HG03060 (cell line): ENCODE measurements at regions not wholly inside any gene's neighbourhood (a gene's known extent, or its start where the extent isn't known, plus 50 kb on each side); places are given as distances from the start of the nearest gene placed in this dataset.

ENCODE experiments used
- ATAC-seq: cut with Tn5 transposase; IDR thresholded peaks from one replicate; pipeline ENCODE4 v1.9.1; 2021; ENCODE audit warnings: low read depth, moderate number of reproducible peaks; ENCODE audit not compliant: unreplicated experiment

GRCh38 chr10:78910021-78910420, 158.7 kb upstream of the ZMIZ1 start:
- no peak for ATAC-seq

GRCh38 chr10:78910476-78910875, 158.3 kb upstream of the ZMIZ1 start:
- ATAC-seq, result no peak

DNA sequence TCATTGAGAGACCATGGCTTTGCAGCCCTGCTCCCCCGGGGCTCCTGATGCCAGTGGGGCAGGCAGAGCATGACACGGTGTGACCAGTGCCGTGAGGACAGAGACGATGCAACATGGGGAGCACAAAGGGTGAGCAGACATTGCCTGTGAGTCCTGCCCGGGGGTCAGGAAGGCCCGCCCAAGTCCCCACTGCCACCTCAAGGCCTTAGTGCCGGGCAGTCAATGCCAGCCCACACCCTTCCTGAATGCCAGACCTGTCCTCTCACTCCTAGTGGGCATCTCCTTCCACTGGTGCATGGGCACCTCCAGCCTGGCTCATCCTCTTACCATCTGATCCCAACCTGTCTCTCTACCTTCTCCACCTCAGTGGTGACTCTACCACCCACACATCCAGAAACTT, 157.9 kb upstream of the ZMIZ1 start:
- ATAC-seq, result no peak

GRCh38 chr10:78911533-78912340, 157.0 kb upstream of the ZMIZ1 start:
- no peak for ATAC-seq

- no peak for ATAC-seq
These were observed 156.2 kb upstream of the ZMIZ1 start for GRCh38 chr10:78912361-78913218.

DNA sequence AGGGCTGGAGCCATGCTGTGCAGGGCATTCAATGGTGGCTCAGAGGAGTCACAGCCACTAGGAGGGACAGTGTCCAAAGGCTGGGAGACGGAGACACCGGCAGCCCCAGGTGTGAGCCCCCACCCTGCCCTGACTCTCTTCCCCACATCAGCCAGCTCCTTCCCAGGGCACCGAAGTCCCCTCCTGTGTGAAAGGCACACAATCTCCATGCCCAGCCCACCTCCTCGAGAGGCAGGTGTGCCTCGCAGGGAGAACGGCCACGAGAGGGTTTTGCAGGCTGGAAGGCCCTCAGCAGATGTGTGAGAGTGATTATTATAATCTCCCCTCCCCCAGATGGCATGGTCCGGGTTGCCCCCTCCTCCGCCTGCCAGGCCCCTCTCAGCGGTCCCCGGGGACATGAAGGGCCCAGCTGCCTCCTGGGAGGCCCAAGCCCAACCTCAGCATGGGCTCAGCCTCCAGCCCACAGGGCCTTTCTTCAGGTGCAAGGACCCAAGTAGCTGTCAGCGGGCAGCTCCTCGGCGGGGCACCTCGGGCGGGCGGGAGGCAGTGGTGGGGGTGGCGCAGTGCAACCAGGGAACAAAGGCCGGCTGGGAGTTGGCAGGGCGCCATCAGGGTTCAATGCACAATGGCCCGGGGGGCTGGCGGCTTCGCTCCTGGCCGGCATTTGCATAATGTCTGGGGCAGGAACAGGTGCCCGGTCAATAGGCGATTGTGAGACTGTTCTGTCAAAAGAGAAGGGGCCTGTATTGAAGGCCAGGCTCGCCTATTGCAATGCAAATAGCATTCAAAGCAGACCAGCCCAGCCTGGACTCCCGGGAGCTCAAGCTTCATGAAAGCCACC, 155.3 kb upstream of the ZMIZ1 start:
- ATAC-seq, result no peak

GRCh38 chr10:78914060-78914378, 154.7 kb upstream of the ZMIZ1 start:
- no peak for ATAC-seq

DNA sequence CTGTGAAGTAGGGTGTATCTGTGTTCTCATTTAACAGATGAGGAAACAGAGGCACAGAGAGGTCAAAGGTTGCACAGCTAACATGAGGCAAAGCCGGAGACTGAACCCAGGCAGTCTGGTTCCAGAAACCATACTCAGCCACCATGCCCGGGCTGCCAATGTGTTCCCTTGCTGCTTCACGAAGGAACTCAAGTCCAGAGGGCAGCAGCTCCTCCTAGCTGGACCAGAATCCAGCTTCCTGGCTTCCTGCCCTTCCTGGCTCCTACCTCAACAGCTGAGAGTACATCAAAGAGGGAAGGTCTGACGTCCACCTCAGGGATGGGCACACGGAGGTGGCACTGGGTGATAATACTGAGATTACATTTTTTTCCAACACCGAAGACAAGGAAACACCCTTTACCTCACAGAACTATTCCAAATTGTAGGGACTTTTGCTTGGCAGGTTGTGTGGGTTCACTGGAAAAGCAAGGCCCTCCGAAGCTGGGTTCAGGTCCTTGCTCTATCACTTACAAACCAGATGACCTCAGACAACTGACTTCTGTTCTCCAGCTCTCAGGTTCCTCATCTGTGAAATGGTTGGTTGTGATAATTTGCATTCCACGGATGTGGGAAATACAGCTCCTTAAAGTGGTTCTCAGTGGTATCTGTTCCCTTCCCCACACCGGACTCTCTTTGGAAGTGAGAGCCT, 154.1 kb upstream of the ZMIZ1 start:
- no peak for ATAC-seq

- ATAC-seq, result no peak
These were observed 153.6 kb upstream of the ZMIZ1 start for GRCh38 chr10:78915190-78915518.

GRCh38 chr10:78916227-78916626, 152.5 kb upstream of the ZMIZ1 start:
- no peak for ATAC-seq

GRCh38 chr10:78919181-78919966, 149.4 kb upstream of the ZMIZ1 start:
- ATAC-seq, result no peak

DNA sequence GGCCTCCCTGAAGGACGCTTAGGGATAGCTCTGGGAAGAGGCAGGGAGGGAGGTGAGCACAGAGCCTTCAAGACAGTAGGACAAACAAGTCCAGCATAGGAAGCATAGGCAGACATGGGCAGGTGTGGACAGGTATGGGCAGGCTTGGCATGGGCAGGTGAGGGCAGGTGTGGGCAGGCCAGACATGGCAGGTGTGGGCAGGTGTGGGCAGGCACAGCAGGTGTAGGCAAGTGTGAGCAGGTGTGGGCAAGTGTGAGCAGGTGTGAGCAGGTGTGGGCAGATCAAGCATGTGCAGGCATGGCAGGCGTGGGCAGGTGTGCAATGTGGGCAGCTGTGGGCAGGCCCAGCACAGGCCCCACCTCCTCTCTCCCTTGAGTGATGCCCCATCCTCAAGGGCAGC, 148.8 kb upstream of the ZMIZ1 start:
- ATAC-seq, result no peak

- no peak for ATAC-seq
These were observed 146.9 kb upstream of the ZMIZ1 start for GRCh38 chr10:78921895-78922294.

- ATAC-seq, result no peak
These were observed 145.0 kb upstream of the ZMIZ1 start for GRCh38 chr10:78923647-78924318.

GRCh38 chr10:78924319-78925003, 144.3 kb upstream of the ZMIZ1 start:
- no peak for ATAC-seq

- ATAC-seq, result no peak
These were observed 143.5 kb upstream of the ZMIZ1 start for GRCh38 chr10:78925275-78925674.

DNA sequence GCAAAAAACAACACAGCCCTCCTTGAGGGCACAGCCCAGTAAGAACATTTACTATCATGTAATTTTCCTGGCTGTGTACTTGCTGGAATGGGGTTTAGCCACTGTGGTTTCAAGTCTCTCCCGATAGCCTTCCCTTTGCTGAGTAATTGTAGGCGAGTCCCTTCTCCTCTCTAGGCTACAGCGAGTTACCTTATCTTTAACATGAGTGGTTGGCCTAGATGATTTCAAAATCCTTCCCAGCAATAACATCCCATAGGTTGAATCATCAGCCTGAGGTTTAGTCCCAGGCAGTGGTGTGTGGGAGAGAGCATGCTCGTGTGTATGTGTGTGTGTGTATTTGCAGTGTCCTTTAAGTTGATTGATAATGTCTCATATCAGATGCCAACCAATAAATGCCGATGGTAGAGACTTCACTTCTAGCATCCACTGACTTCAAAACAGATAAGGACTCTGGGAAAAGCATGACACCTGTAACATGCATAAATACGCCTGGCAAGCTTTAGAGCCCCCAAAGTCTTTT, 142.9 kb upstream of the ZMIZ1 start:
- ATAC-seq, result no peak

GRCh38 chr10:78927257-78927995, 141.3 kb upstream of the ZMIZ1 start:
- no peak for ATAC-seq
